T-helper 22 cell (primary cell): ENCODE measurements at regions not wholly inside any gene's neighbourhood (a gene's known extent, or its start where the extent isn't known, plus 50 kb on each side); places are given as distances from the start of the nearest gene placed in this dataset.

ENCODE experiments used
- DNase-seq: peaks from one replicate; pipeline ENCODE4 v3.0.0-alpha.2; 2020; ENCODE audit warnings: low read depth

DNA sequence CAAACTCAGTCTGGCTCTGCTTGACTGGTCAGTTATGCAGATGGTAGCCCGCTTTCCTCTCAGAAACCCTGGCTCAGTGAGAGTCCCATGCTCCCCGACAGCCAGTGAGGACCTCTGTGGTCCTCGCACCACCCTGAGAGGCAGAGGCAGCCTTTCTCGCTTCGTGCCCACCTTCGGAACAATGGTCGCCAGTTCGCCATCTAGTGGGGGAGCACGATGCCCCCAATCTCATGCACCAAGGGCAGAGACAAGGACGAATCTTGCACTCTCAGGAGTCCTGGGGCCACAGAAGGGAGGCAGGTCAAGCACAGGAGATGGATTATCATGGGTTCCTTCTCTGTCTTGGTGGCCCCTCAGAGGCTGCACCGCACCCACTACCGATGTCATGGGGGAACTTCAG is 75.2 kb downstream of the RHCG start:
- DNase-seq, result no peak

DNA sequence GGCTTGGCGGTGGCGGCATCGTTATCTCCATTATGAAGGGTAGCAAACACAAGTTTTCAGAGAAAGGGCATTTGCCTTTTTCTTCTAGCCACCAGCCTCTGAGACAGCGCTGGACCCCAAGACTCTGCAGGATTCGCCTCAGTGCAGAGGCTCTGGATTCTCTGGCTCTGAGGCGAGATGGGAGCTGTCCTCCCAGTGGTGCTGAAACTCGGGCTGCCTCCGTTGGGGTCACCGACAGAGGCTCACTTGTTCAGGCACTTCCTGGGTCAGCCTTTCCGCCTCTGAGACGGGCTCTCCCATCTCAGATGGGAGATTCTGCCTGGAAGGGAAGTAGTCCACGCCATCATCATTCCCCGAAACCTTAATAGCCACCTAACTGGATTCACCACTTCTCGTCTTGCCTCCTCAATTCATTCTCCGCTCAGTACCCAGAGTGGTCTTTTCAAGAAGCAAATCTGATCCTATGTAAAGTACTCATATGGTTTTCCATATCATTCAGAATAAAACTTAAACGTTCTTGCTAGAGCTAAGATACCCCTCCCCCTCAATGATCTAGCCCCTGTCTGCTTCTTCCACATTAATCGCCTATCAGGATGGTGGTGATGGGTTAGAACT is 76.9 kb downstream of the RHCG start:
- no peak for DNase-seq

DNA sequence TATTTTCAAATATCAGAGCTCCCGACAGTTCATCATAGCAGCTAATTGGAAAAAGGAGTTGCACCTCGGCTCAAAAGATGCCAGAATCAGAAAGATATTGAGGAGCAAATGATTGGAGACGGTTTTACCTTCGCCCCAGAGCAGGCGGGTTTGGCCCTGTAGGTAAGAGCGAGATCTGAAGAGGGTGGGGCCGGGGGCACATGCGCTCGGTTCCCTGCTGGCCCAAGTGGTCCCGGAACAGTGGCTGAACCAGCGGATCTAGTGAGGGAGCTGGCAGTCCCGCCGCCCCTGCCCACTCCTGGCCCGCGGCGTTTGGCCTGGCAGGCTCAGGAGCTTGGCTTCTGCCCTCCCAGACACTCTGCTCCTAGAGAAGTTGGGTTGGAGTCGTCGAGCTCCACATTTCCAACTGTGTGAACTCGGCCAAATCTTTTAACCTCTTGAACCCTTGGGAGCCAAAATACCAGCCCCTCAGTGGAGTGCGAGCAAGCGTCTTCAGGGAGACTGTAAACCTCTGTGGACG is 79.1 kb downstream of the RHCG start:
- no peak for DNase-seq

DNA sequence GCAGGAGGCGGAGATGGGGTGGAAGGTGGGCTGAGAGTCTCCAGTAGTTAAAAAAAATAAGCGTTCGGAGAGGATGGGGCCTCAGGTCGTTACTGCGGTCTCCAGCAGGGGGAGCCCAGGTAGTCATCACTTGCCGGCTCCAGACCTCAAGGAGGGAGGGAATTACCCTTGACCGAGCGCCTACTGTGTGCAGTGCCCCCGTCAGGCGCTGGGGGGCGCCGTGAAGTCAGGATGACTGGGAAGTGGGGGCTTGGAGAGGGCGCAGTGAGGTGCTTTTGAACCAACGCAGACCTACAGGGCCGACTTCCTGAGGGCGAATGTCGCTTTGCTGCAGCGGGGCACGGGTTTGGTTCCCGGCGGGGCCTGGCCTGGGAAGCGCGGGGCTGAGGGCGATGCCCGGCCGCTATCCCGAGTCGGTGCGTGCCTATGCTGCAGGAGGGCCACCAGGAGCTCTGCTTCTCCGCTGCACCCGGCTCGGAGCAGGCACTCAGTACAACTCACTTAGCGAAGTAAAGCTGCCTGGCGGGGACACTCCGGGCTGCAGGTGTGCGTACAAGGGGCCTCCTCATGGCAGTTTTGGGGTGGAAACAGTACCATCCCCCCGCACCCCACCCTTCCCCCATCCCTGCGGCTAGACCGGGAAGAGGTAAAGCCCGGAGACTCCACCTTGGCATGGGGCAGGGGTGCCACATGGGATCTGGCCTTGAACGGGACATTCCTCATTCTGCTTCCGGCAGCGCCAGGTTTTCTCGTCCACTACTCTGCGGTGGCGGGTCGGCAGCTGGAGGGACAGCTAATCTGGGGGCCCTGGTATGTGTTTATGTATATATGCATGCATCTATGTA is 79.8 kb downstream of the RHCG start:
- DNase-seq, result peak; percentile 32

DNA sequence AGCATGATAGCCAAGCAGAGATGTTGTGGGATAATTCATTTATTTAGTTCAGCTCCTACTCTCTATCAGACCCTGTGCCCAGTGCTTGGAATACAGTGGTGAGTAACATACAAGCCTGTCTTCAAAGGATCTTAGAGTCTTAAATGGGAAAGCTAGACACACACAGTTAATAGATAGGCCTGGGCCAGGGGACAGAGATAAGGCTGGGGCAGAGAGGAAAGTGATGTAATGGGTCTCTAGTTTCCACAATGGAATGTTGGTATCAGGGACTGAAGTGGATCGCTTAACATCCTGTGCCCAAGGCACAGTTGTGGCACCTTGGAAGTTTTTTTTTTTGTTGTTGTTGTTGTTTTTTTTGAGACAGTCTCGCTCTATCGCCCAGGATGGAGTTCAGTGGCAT is 79.9 kb upstream of the POLG start:
- DNase-seq, result no peak

DNA sequence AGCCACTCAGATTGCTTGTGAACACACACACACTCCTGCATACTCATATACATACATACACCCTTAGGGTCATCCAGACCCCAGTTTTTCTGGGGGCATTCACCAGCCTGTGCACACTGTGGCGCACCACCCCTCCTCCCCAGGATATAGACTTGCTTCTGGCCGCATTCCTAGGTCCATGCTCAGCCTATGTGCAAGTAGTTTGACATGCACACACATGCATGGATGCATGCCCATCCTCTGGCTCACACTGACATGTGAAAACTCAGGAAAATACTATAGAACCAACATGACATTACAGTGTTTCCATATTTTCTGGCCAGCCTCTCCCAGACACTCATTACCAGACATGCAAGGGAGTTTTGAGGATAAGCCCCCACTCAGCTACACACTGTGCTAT is 79.3 kb upstream of the POLG start:
- no peak for DNase-seq

DNA sequence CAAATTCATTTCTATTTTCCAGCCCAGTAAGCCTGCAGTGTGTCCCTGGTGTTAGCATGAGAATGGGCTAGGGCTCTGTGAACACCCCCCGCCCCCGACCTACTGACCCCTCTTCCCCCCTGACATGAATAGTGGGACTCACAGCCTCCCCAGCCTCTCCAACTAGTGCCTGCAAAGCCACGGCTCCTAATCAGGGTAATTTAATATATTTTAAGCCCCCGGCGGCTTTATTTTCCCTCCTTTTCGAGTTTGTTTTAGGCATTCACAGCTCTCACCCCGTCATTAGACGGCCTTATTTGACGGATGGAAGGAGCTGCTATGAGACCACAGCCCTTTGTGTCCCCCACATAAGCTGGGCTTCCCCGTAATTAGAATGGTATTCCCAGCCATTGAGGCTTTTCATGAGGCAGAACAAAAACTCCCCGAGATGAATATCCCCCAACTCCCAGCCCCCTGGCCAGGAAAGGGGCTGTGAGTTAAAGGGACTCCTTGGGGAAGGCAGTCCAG is 78.3 kb upstream of the POLG start:
- DNase-seq, result no peak

DNA sequence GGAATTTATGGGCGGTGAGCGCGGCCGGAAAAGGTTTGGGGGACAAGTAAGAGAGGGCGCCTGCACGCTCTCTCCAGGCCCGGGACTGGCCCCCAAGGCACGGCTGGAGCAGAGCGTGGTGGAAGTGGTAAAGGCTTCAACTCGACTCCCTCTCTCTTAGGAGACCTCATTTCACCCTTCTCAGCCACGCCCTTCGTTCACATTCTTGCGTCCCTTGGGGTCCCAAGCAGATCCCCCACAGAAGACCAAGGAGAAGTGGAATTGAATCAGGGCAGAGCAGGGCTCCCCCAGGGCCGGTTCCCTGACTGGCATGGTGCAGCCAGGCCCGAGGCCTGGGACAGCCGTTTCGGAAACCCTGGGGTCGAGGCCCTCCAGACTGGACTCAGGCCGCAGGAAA is 75.4 kb upstream of the POLG start:
- no peak for DNase-seq

DNA sequence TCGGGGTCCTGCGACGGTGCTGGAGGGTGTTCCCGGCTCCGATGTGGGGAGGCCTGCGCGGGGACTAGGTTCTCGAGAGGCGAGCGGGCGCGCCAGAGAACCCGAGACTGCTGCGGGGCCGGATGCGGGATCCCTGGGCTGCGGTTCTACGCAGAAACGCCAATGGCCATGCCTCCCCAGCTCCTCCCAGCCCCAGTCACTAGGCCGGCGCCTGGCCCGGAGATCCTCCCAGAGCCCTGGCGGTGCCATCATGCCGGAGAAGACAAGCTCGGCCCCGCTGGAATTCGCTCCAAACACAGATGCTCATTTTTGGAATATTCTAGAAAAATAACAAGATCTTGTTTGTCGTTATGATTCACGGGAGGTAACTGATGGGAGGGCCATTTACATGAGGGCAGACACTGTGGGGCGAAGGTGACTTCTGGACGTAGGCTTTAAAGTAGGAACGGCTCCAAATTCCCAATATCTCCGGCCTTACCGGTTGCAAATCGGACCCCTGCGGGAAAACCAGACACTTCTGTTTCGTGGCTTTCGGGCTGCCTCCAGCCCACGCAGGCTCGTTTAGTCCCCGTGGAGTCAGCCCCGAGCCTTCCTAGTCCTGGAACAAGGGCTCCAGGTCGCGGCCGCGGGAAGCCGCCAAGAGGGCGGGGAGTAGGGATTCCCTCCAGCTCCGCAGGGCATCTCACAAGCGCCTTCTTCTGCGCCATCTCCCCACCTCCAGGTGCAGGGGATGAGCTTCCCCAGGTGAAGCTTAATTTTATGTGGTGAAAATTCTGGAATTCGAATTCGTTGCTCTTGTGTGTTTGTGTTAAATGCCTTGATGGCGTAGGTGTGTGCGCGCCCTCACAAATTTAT is 74.8 kb upstream of the POLG start:
- no peak for DNase-seq

DNA sequence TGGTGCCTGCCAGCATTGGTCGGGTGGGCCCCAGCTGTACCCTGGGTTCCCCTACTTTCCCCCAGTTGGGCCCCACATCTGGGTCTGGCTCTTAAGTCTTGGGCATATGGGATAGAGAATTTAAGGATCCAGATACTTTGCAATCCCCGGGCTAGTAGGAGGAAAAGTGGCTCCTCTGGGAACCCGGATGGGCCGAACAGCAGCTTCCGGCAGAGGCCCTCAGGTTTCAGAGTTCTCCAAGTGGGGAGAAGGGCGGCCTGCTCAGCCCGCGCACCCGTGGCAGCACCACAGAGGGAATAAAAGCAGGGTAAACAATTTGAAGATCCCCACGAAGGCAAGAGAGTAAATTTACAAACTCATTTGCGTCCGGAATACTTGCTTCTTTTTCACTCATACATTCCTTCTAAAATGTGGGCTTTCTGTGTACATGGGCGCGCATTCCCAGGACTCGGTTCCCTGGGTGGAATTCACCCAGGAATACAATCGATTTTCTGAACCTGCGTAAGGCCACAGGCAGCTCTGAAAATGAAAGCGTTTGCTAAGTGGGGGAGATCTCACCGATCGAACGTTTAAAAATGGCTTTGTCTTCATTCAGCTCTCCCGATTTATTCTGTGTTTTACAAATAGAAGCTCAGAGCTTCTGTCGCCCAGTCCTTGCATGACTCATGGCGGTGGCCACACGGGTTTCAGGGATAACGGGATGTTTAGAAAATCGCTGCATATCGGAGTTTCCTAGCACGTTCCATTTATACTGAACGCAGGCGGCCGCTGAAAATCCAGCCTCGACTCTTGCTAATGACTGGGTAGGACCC is 74.0 kb upstream of the POLG start:
- no peak for DNase-seq

DNA sequence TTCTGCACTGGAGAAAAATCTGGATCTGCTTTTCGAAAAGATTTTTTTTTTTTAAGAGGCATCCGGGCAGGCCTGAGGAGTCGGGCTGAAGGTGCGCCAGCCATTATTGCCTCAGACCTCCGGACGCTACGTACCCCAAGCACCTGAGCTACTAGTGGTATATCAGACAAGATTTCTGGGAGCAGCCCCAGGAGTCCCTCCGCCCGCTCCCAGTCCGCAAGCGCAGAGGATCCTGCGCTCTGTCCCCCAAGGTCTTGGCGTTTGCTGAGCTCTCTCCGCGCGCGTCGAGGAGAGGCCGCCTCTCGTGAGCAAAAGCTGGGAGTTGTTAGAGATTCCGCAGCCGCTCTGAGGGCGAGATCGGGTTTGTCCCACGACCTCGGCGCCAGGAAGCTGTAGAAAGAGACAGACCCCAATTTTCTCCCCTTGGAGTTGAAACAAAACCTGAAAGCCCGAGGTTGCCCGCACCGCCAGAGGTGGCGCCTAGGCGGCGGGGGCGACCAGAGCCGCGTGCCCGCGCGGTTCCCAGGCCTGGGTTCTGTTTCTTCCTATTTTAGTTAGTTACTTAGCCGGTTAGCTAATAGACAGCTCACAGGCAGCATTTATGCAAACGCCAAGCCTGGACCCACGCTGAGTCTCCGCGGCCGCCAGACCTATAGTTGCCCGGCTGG is 72.5 kb upstream of the POLG start:
- DNase-seq, result no peak

DNA sequence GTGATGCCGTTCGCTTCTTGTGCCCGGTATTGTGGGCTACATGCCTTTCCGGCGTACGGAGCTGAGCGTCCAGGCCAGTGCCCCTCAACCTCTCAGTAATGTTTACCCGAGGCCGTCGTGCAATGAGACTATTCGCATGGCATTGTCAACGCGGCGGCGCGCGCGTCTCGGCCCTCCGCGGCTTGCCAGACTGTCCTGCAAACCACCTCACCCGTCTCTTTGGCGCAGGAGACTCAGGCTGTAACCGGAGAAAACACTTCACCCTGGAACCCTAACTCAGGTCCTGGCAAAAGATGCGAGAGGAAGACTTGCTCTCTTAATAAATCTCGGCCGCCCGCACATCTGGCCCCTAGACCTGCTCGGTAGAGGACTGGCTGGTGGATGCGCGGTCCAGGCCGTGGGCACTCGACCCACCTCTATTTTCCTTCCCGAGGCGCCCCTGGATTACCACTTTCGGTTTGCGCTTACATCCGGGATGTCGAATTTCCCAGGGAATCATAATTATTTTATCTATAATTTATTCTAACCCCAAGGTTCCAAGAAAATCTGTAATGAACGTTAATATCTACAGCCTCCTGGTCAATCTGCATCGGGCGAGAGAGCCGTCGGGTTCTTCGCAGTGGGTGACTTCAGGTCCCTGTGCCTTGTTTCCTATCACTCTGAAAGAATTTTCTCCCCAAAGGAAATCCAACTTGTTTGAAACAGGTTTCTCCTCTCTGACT is 71.8 kb upstream of the POLG start:
- no peak for DNase-seq

DNA sequence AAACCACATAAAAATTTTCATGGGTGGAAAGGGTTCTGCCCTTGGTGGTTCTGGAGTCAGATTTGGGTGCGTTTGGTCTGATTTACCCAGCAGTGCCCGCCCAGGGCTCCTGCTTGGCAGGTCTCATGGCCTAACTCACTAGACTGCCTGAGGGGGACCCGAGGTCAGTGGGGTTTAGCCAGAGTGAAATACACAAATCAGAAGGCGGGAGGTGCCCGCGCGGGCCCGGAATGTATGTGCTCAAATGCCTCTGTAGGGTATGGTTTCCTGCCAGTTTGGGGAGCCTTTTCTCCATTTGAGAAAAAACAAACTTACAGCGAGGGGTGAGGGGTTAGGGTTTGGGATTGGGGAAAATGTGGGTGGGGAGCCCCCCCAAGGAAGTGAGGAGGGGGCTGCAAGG is 70.9 kb upstream of the POLG start:
- DNase-seq, result no peak

DNA sequence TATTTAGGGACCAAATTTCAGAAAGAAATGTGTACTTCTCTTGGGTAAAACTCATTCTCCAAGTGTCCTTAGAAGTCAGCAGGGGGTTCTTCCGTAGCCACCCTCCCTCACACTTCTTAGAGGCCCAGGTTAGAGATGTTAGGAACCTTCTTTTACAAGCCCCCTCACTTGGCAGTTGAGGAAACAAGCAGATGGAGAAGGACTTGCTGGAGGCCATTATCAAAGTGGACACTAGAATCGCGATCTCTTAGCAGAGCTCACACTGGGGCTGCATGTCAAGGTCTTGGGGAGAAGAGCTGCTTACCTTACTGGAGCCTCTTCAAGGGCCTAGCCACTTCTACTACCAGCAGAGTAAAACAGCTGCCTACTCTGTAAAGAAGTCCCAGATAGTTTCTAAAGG is 69.4 kb upstream of the POLG start:
- no peak for DNase-seq

DNA sequence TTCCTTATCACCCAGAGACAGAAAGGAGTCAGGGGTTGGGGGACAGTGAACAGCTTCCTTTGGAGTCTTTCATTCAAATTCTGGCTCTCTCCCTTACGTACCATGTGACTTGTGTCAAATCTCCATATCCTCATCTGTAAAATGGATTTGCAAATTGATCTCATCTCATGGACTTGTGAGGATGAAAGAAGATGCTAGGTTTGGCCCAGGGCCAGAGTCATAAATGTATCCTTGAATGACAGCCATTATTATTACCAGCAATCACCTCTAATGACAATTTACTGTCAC is 67.8 kb upstream of the POLG start:
- no peak for DNase-seq

DNA sequence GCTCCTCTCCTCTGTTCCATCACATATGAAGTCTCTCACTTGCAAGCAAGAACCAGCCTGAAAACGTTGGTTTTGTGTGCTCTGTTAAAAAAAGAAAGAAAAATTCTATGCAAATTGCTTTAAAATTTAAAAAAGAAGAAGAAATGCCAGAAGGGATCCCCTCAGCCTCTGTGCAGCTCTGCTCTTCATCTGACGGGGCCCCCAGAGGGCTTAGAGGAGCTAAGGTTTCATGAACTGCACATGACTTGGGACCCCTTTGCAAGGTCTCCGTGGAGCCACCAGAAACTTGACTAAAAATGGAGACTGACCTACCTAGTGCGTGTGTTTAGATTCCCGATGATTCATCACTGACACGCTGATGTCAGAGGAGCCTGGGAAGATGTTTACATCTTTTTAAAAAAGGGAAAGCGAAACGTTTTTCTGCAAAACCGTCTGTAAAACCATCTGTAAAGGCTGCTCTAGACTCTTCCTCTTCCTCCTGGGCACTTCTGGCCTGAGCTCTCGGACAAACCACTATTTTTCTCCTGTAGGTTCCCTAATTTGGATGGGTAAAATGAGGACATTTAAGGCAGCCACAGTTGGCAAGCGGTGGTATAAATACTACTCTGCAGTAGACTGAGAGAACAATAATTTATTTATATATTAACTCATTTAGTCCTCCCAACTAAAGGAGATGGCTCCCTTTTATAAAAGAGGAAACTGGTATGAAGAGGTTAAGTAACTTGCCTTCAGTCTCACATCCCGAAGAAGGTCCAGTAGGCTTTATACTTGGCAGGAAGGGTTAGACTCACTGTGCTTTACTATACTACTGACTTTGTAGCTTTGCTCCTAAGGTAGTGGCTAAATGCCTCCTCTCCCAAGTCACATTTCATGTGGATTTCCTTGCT is 67.2 kb upstream of the POLG start:
- no peak for DNase-seq

DNA sequence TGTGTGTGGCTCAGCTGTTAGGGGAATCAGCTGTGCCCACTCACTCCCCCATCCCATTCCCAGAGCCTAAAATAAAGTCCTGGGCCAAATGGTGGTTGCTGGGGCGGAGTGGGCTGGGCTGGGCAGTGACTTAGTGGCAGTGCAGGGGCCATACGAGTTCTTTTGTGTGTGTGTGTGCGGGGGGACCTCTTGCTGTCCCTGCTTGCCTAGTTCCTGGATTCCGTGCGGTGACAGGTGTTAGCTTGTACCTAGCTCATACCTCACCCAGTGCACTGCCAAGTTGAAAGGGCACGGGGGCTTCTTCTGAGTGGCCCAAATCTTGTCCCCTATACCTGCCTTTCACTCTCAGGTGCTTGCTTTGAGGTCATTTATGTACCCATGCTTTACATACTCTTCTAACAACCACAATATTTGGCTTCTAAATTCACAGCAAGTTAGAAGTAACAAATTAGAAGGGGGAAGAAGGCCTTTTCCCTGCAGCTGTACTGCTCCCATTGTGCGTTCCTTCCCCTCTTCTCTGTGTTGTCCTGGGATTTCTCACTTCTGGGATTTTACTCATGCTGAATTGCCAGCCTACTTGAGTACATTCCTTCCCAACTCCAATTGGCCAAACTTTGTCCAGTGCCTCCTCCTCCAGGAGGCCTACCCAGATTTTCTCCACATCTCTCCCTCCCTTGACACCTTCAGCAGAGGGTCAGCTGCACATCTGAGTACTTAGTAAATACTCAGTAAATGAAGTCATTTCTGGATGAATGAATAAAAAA is 66.3 kb upstream of the POLG start:
- no peak for DNase-seq

DNA sequence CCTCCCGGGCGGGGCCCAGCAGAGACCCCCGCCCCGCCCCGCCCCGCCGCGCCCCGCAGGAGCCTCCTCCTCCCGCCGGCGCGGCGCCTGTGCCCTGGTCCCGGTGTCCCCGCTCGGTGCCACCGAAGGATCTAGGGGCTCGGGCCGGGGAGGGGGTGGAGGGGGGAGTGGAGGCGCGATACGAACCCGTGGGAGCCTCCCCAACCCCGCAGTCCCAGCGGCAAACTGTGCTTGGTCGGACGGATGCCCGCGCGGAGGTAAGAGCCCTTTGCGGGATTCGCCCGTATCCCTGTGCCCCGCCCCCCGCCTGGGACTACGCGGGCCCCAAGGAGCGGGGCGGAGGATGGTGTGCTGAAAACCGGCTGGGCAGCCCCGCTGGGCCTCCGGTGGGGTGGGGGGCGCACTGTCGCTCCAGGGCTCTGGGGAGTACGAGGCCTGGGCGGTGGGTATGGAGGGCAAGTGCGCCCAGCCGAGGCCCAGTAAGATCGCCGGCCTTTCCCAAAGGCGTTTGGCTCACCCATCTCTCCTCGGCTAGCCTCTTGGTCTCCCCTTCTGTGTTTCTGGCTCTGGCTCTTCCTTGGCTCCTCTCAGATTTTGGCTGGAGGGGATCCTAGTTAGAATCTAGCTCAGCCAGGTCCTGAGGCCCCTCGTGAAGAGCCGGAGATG is 65.6 kb upstream of the POLG start:
- no peak for DNase-seq
